HepG2 (cell line): ENCODE measurements at regions not wholly inside any gene's neighbourhood (a gene's known extent, or its start where the extent isn't known, plus 50 kb on each side); places are given as distances from the start of the nearest gene placed in this dataset.

Experiments used
- ATAC-seq: fragments of 200-7000 bp; cut with Tn5 transposase; 3 replicates; pipeline ENCODE4 v1.9.1; 2020; ENCODE audit warnings: mild to moderate bottlenecking, moderate library complexity
- BruUV-seq: library from RNA; stranded (reverse); fragments of 400-500 nt; replicated peaks from 2 replicates; lab custom pipeline; 2021; lab: Mats Ljungman, UMichigan
- CTCF ChIA-PET: fragments of 300-600 bp; formaldehyde crosslinking; extraction: SDS; loops from one replicate; lab custom pipeline; 2021; ENCODE audit warnings: low total read pairs, inconsistent platforms, low intra/inter-chr PET ratio; lab: Yijun Ruan, JAX
- POLR2A ChIA-PET: fragments of 350-600 bp; sonication (Branson Sonifier 250); formaldehyde crosslinking; loops from one replicate; lab custom pipeline; 2020; ENCODE audit warnings: antibody characterized with exemption, inconsistent platforms; lab: Yijun Ruan, JAX
- DNase-seq: peaks from one replicate; pipeline ENCODE4 v3.0.0-alpha.2; 2015; ENCODE audit warnings: low spot score
- FAIRE-seq: peaks from 3 replicates; lab custom pipeline; 2011; peaks lifted over from hg19 to GRCh38; lab: Jason Lieb, UNC
- H2AFZ ChIP-seq: one replicate; pipeline ENCODE4 v1.6.1; 2011; ENCODE audit warnings: low read length, inconsistent platforms
- H3K27ac ChIP-seq: fragments of 300-600 bp; 3 replicates; pipeline ENCODE4 v1.8.0; 2011; ENCODE audit warnings: mixed run types, mild to moderate bottlenecking, mixed read lengths, low read length, inconsistent platforms; ENCODE audit not compliant: insufficient read depth; ENCODE audit errors: extremely low read length
- H3K27me3 ChIP-seq, 2 experiments: fragments of 200-600 bp in 1 of 2; 2 replicates in 1 of 2; 3 replicates in 1 of 2; pipeline versions ENCODE4 v1.6.0 to v1.8.0; 2011; ENCODE audit warnings: low read length in 2 of 2, mild to moderate bottlenecking in 2 of 2, moderate library complexity in 2 of 2, inconsistent platforms in 1 of 2; ENCODE audit not compliant: insufficient read depth in 2 of 2, control insufficient read depth in 1 of 2
- H3K36me3 ChIP-seq, 2 experiments: fragments of 200-600 bp in 1 of 2; replicated peaks in 1 of 2; 2 replicates in 1 of 2; 3 replicates in 1 of 2; pipeline versions ENCODE4 v1.5.1 to v1.8.0; 2011; ENCODE audit warnings: low read length in 2 of 2, inconsistent platforms in 1 of 2; ENCODE audit not compliant: insufficient read depth in 2 of 2, control insufficient read depth in 1 of 2
- H3K4me1 ChIP-seq: 2 replicates; pipeline ENCODE4 v1.5.1; 2012; ENCODE audit warnings: low read length, inconsistent platforms; ENCODE audit not compliant: insufficient read depth
- H3K4me2 ChIP-seq: 2 replicates; pipeline ENCODE4 v1.6.0; 2011; ENCODE audit warnings: low read depth, low read length, inconsistent platforms
- H3K4me3 ChIP-seq, 3 experiments: fragments of 200-600 bp in 1 of 3; sonication (generic), shearing (Covaris generic) in 1 of 3; replicated peaks in 1 of 3; 2 replicates each; pipeline ENCODE4 v1.5.1; 2011 to 2016; ENCODE audit warnings: low read length in 3 of 3, inconsistent platforms in 2 of 3, low read depth in 2 of 3, mild to moderate bottlenecking in 2 of 3, control low read depth in 1 of 3, mixed read lengths in 1 of 3; ENCODE audit not compliant: insufficient read depth in 1 of 3
- H3K79me2 ChIP-seq: one replicate; pipeline ENCODE4 v1.6.1; 2011; ENCODE audit warnings: low read length, inconsistent platforms; ENCODE audit not compliant: insufficient read depth
- H3K9ac ChIP-seq: 2 replicates; pipeline ENCODE4 v1.6.0; 2011; ENCODE audit warnings: mild to moderate bottlenecking, low read depth, low read length, inconsistent platforms; ENCODE audit not compliant: insufficient read depth
- H3K9me3 ChIP-seq: 2 replicates; pipeline ENCODE4 v1.5.1; 2012; ENCODE audit warnings: mild to moderate bottlenecking, low read length
- H4K20me1 ChIP-seq: 2 replicates; pipeline ENCODE4 v1.6.0; 2011; ENCODE audit warnings: inconsistent platforms, mild to moderate bottlenecking, low read length, moderate library complexity; ENCODE audit not compliant: insufficient read depth
- BORCS8-MEF2B ChIP-seq: sonication (generic); formaldehyde crosslinking; IDR thresholded peaks from 2 replicates; pipeline ENCODE4 v1.8.0; 2022; ENCODE audit warnings: mild to moderate bottlenecking, missing genetic modification reagents
- DNMT3B ChIP-seq: conservative IDR thresholded peaks from 2 replicates; pipeline ENCODE4 v1.6.1; 2016; ENCODE audit warnings: missing biosample characterization, control low read depth
- IRF9 ChIP-seq: sonication (generic); formaldehyde crosslinking; IDR thresholded peaks from 2 replicates; pipeline ENCODE4 v1.8.0; 2022; ENCODE audit warnings: missing genetic modification reagents, mild to moderate bottlenecking, borderline replicate concordance
- KLF15 ChIP-seq: sonication (generic); formaldehyde crosslinking; IDR thresholded peaks from 2 replicates; pipeline ENCODE4 v1.8.1; 2023; ENCODE audit warnings: borderline replicate concordance, mild to moderate bottlenecking, inconsistent platforms, missing genetic modification reagents, mixed read lengths
- PHF5A ChIP-seq: IDR thresholded peaks from one replicate; pipeline ENCODE4 v1.6.1; 2018; ENCODE audit warnings: low read depth, missing genetic modification reagents; ENCODE audit not compliant: unreplicated experiment
- ZBTB40 ChIP-seq, 2 experiments: fragments of 450-650 bp in 1 of 2; sonication (generic) in 1 of 2; formaldehyde crosslinking in 1 of 2; IDR thresholded peaks; 2 replicates each; pipeline versions ENCODE4 v1.6.1 to v1.8.0; 2016 to 2022; ENCODE audit warnings: antibody characterized with exemption in 1 of 2, mild to moderate bottlenecking in 1 of 2, missing genetic modification reagents in 1 of 2
- WGBS: methylation state at CpG from one replicate; pipeline ENCODE4 v1.1.6; 2017; ENCODE audit warnings: low lambda C conversion rate; 5-methylcytosine and 5-hydroxymethylcytosine counted together
- in situ Hi-C: cut with HindIII; loops from 2 replicates; pipeline ENCODE4 v1.10.0; 2017; ENCODE audit warnings: low pct_unique_long_range_greater_than_20kb; ENCODE audit not compliant: extremely low pct_ligation_motif_present
- intact Hi-C: fragments of 100-400 bp; cut with micrococcal nuclease; formaldehyde crosslinking; loops from one replicate; pipeline ENCODE4 v1.10.0; 2022; ENCODE audit not compliant: unreplicated experiment
- TF ChIP-seq, protein P1 (sequence below): sonication (generic); formaldehyde crosslinking; IDR thresholded peaks from 2 replicates; pipeline ENCODE4 v1.5.0; 2020; ENCODE audit warnings: missing genetic modification reagents

GRCh38 chr2:150267651-150268415 lies 219.6 kb downstream of the RND3 start (continued):
- no peak for TF ChIP-seq IRF9
- no peak for TF ChIP-seq BORCS8-MEF2B (CRISPR knock-in tag)
- TF ChIP-seq DNMT3B, result no peak
- TF ChIP-seq PHF5A (CRISPR knock-in tag), result no peak
- TF ChIP-seq, protein P1, sequence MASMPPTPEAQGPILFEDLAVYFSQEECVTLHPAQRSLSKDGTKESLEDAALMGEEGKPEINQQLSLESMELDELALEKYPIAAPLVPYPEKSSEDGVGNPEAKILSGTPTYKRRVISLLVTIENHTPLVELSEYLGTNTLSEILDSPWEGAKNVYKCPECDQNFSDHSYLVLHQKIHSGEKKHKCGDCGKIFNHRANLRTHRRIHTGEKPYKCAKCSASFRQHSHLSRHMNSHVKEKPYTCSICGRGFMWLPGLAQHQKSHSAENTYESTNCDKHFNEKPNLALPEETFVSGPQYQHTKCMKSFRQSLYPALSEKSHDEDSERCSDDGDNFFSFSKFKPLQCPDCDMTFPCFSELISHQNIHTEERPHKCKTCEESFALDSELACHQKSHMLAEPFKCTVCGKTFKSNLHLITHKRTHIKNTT, result no peak

DNA sequence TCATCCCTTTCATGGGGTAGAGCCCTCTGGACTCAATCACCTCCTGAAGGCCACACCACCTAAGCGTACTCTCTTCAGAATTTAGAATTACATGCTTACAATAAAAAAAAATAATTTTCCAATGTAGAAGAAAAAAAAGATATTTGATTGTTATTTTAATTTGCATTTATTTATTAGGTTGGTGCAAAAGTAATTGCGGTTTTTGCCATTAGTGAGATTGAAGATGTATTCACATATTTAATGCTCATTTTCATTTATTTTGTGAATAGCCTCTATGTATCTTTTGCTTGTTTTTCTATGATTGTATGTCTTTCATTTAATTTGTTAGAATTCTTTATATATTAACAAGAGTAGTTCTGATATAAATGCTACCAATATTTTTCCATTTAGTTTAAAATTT lies 220.5 kb downstream of the RND3 start:
- Histone ChIP-seq H3K9ac (no peak overlapping the region), H3K4me1 (no peaks in the 10 kb centered on the region), H3K27me3 (no peaks in the 10 kb centered on the region), H3K9me3 (peaks cover 52% of the 10 kb centered on the region), H3K36me3 (no peaks in the 10 kb centered on the region), H3K27ac (no peak overlapping the region), H4K20me1 (no peaks in the 10 kb centered on the region), H3K4me3 (no peak overlapping the region), H2AFZ (no peak overlapping the region), H3K4me2 (no peak overlapping the region), H3K79me2 (no peaks in the 10 kb centered on the region)
- TF ChIP-seq KLF15 (CRISPR knock-in tag) (no peak), ZBTB40 (IDR thresholded peaks at IDR 0.05) (peak; percentile 91), ZBTB40 (CRISPR knock-in tag; IDR thresholded peaks at IDR 0.05) (no peak)
- in situ Hi-C loops, result no loop called here
- 39% methylated on average over 2 of the region's 2 CpGs for WGBS
- intact Hi-C loops, result no loop called here
- CTCF ChIA-PET, result no interaction called here
- ATAC-seq (no peak), DNase-seq (no peak), FAIRE-seq (no peak)
- POLR2A ChIA-PET, result no interaction called here
- no TSS peak for BruUV-seq
